ENCODE measurements at regions not wholly inside any gene's neighbourhood (a gene's known extent, or its start where the extent isn't known, plus 50 kb on each side); places are given as distances from the start of the nearest gene placed in this dataset.

- TF ChIP-seq EZH2 (IDR thresholded peaks at IDR 0.05; ENCODE audit: borderline replicate concordance, low read length) = no peak
- TF ChIP-seq CTCF (conservative IDR thresholded peaks at IDR 0.05 in 1 of 2, IDR thresholded peaks at IDR 0.05 in 1 of 2; ENCODE audit: extremely low read depth in 1 of 2, insufficient read depth in 1 of 2, low read depth in 1 of 2, low read length in 2 of 2) = no peak
These were observed 289.5 kb downstream of the GLUD2 start for GRCh38 chrX:121336831-121337421.

All from mammary epithelial cell (primary cell).